ENCODE measurements at regions not wholly inside any gene's neighbourhood (a gene's known extent, or its start where the extent isn't known, plus 50 kb on each side); places are given as distances from the start of the nearest gene placed in this dataset.
A peak's percentile ranks its signal among the peaks of the same experiment; 100 is the strongest.

DNA sequence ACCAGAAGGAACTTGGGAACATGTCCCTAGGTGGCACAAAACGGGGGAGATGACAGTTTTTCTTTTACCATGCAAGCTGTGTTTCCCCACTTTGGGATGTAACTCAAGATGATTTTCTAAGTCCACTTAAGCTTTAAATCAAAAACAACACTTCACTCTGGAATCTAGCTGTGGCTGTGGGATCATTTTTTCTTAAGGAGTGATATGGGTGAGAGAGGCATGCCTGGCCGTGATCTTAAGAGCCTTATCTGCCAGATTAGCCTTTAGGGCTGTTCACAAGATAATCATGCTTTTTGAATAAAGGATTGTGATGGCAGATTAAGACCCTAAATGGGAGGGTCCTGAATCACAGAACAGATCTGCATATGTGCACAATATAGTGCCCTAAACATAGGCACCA is 384.8 kb upstream of the SEMA6D start:
- DNase-seq (ENCODE audit: extremely low read depth in 1 of 11, low read depth in 9 of 11, low spot score in 4 of 11): no peak

DNA sequence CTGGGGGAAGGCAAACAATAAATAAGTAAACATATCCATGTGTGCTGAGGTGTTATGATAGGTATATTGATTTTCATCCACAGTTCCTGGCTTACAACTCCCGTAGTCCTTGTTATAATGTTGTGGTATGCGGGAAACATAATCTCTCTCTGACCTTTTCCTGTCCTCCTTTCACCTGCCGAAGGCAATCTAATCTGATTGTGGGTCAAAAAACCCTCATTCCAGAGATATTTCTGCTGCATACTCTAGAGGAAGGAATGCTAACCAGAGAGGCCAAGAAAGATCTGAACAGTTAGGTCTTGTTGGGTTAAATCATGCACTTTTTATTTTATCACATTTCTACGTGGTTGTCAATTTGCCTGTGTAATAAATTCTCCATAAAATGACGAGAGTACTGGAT is 383.6 kb upstream of the SEMA6D start:
- DNase-seq (ENCODE audit: extremely low read depth in 1 of 11, low read depth in 9 of 11, low spot score in 4 of 11): no peak

DNA sequence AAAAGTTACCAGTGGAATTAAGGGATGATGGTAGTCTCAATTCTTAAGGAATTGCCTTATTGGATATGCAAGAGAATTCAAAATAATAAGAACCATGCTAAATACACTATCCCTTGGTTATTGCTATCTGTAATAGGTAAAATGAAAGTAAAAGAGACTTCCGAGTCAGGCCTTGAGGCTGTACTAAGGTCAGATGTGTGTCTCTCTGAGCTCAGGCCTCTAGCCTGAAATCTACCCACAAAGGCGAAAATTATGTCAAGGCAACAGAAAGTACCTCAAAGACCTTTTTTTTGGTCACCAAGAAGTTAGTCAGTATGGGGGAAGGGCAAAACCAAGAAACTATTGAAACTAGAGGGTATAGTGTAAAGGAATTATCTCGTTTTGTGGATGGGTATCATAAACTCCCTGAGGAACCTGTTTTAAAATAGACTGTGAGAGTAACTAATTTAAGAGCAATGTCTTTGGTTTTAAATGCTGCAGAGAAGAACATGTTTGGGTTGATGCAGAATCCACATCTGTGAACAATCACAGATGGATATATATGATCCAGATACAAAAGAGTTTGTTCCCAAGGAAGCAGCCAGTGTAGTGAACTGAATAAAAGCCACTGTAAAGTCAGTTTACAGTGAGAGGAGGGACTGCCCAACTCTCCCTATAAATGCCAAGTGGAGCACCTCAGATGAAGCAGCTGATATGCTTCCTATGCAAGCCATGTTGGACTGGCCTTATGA is 382.3 kb upstream of the SEMA6D start:
- DNase-seq (ENCODE audit: extremely low read depth in 1 of 11, low read depth in 9 of 11, low spot score in 4 of 11): no peak

DNA sequence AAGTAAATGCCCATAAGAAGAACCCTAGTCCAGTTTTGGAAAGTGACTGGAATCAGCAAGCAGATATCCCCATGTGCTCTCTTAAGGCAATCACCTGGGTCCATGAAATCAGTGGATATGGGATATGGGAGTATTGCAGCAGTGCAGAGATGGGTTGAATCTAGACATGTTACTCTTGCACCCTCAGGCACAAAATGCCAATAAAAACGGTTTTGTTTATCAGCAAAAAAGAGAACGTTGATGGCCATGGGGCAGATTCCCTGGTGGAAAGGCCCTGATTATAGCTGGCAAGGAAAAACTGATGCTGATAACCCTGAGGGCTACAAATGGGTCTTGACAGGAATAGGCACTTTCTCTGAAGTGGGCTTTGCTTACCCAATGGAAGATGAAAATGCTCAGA is 380.2 kb upstream of the SEMA6D start:
- DNase-seq (ENCODE audit: extremely low read depth in 1 of 11, low read depth in 9 of 11, low spot score in 4 of 11): no peak

DNA sequence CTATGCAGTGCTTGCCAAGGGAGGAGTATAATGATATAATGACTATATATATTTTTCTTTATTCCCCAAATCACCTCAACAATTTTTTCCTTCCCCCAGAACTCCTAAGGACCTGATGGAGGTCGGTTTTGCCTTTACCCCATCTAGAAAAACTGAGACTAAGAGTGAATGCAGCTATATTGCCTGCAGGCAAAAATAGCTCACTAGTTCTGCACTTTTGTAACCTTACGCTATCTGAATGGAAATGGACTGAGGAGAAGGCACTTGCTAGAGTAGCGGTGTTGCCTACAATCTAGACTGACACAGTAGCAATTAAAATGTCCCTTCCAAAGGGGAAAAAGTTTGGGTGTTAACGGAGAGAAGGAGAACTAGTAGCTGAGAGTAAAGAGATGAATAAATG is 379.5 kb upstream of the SEMA6D start:
- no peak for DNase-seq (ENCODE audit: extremely low read depth in 1 of 11, low read depth in 9 of 11, low spot score in 4 of 11)

DNA sequence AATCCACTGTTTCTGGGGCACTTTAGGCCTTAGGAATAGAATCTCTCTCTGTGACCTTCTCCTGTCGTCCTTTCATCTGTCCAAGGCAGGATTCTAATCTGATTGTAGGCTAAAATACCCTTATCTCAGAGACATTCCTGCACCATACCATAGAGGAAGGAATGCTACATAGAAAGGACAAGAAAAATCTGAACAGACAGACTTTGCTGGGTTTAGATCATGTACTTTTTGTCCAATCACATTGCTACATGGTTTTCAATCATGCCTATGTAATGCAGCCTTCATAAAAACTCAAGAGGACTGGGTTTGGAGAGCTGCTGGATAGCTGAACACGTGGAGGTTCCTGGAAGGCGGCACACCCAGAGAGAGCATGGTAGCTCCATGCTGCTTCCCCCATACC is 378.5 kb upstream of the SEMA6D start:
- DNase-seq (ENCODE audit: extremely low read depth in 1 of 11, low read depth in 9 of 11, low spot score in 4 of 11): no peak

DNA sequence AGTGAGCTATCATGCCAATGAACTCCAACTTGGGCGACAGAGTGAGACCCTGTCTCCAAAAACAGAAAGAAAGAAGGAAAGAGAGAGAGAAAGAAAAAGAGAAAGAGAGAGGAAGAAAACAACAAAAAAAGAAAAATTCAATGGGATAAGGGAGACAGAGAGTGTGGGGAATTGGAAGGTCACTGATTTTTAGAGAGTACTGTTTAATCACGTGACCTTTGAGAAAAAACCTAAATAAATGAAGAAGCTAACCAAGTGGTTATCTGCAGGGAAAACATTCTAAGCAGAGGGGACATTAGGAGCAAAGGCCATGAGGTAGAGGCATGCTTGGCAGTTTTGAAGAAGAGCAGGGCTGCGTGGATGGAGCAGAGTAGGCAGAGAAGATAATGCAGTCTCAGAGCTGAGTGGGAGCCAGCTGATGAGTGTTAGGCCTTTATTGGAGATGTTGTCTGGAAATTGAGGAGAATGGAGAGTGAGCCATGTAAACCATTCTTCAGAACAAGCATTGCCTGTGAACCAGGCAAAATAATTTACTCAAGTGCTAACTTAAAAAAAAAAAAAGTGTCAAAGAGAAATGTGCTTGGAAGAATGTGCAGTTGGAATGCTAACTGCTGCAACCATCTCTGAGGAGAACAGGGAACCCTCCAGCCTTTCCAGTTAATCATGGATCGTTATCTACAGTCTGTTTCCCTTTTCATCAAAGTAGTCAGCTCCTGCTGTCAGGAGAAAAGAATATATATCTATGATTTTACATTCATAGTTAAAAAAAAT is 377.3 kb upstream of the SEMA6D start:
- no peak for DNase-seq (ENCODE audit: extremely low read depth in 1 of 11, low read depth in 9 of 11, low spot score in 4 of 11)

DNA sequence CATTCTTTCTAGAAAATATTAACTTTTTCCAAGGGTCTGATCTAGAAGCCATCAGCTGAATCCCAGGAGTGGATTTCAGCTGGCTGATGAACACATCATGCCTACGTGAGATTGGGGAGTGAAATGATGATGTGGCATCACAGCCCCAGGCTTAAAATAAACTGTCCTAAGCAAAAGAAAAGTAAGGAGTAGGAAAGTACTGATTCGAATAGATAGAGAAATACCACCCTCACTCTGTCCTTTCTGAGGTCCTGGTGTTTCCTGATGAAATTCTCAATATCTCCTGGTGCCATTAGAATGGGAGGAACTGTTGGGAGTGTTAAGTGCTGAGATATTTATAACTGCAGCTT is 376.8 kb upstream of the SEMA6D start:
- no peak for DNase-seq (ENCODE audit: extremely low read depth in 1 of 11, low read depth in 9 of 11, low spot score in 4 of 11)

DNA sequence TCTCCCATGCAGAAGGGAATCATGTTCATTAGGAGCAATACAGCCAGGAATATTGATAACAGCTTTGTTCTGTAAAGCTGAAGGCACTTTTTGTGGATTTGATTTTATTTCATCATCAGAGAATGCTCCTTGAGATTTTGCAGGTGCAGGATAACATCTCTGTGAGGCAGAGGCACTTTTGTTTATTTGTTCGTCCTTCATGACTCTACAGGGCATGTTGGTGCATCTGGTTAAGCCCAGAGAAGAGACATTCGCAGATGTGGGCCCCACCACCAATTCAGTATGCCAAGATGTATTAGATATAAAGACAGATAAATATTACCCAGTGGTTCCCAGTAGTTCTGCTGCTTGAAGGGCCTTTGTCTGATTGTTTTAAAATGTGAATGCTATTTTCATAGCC is 368.1 kb upstream of the SEMA6D start:
- DNase-seq (ENCODE audit: extremely low read depth in 1 of 11, low read depth in 9 of 11, low spot score in 4 of 11): no peak

DNA sequence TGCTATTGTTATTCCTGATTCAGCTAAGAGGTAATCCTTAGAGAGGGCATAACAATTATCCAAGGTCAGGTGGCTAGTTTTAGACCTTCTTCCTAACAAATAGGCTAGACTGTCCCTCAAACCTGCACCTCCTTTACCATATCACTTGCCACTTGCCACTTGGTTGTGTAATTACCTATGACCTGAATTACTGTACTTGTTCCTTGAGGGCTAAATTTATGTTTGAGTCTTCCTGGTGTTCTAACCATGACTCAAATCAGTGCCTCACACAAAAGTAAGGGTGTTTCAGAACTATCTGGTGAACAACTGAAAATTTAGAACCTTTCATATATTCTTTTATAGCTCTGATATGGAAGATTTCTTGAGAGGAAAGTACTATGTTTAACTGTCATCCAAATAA is 365.8 kb upstream of the SEMA6D start:
- no peak for DNase-seq (ENCODE audit: extremely low read depth in 1 of 11, low read depth in 9 of 11, low spot score in 4 of 11)

DNA sequence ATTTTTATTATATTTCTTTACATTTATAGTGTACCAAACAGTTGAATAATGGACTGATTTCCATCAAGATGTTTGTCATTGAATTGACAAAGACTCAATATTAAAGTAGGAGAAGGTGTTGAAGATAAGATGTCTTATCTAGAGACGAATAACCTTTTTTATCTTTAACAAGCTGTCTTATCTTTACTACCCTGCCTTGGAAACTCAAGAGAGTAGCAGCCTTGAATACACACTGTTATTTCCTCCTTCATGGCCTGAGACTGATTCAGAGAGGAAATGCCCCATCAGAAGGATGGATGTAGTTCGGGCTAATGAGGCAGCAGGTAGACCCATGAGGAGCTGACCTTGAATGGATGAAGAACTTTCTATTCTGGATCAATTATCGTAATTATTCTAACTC is 365.1 kb upstream of the SEMA6D start:
- DNase-seq (ENCODE audit: extremely low read depth in 1 of 11, low read depth in 9 of 11, low spot score in 4 of 11): no peak

DNA sequence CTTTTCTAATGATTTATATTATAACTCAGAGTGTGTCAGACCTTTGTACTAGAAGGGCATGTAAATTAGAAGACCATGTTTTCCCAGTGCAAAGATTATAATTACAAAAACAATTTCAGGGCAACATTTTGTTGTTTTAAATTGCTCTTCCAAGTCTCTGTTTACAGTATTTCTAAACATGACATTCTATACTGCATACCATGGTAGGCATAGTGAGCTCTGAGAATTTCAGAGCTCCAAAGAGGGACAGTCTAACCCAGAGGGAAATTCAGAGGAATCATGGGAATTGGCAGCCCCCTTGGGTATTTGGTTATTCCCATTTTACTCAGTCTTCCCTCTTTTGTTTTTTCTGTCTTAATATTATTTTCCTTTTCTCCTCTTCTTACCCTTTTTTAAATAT is 361.5 kb upstream of the SEMA6D start:
- DNase-seq (ENCODE audit: extremely low read depth in 1 of 11, low read depth in 9 of 11, low spot score in 4 of 11): peak in 1 of 11 donors; percentile 1

DNA sequence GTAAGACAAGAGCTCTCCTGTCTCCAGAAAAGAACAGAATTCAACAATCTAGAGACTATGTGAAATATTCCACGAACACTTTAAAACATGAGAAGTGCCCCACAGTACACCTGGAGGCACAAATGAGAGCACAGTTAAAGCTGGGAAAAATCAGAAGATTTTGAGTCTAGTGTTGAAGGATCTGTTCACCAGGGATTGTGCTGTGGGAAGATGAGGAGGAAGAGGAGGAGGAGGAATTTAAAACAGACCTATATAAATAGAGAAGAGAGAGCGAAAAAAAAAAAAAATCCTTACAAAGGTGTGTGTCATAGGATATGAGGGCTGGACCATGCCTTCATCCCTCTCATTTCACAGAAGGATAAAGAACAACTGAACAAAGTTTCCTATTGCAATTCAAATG is 361.0 kb upstream of the SEMA6D start:
- no peak for DNase-seq (ENCODE audit: extremely low read depth in 1 of 11, low read depth in 9 of 11, low spot score in 4 of 11)

DNA sequence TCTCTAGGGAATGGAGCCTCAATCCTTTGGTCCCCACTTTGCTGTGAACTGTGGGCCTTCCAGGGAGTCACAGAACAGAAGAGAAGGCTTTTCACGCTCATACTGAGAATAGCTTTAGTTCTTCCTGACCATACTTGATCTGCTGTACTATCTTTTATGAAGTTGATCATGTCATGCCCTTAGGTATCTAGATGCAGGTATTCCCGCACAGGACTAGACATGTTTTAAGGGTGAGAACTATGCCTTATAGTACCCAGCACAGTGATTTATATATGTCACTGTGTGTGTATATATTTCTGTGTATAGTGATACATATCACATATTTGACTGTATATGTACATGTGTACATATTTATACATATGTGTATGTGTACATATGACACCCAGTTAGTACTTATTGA is 358.4 kb upstream of the SEMA6D start:
- DNase-seq (ENCODE audit: extremely low read depth in 1 of 11, low read depth in 9 of 11, low spot score in 4 of 11): no peak

DNA sequence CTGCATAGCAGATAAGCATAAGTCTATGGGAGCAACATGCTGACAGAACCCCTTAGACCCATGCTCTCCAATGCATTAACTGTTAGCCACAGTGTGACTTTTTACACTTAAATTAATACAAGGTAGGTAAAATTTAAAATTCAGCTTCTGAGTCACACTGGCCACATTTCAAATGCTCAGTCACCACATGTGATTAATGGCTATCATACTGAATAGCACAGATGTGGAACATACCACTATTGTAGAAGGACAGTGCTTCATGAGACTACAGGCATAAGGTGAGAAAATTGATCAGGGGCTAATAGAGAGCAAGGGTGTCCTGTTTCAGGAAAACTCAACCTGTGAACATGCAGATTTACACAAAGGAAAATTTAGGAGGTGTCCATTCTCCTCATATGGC is 357.0 kb upstream of the SEMA6D start:
- no peak for DNase-seq (ENCODE audit: extremely low read depth in 1 of 11, low read depth in 9 of 11, low spot score in 4 of 11)

DNA sequence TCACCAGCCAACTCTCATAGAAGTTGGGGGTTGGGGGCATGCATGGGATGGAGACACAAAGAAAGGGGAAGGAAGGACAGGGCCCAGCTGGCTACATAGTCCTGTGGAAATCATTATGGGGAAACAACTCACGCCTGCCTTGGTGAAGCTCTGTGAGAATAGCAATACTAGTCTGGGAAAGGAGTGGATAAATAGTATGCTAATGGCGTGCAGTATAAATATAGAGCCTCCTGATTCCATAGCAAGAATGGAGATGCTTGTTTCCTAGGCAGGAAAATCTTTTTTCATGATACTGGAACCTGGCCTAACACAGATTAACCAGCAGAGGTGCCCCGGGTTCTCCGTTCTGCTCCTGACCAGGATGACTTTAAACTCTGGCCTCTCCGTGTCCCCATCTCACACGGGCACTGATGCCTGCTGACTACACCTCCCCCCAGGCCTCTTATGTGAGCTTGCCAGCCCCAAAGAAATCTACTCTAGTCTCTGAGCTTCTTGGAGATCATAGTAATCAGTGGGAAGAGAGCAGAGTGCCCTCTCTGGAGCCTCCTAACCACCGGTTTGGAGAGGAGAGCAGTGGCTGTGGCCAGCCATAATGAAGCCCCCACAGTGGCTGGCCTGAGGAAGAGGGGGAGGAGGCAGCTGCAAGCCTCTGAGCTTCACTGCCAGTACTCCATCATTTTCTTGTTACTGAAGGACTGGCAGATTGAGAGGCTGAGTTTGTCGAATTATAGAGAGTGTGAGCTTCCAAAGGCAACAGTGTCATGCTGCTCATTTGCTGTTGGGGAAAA is 355.0 kb upstream of the SEMA6D start:
- DNase-seq (ENCODE audit: extremely low read depth in 1 of 11, low read depth in 9 of 11, low spot score in 4 of 11): no peak

DNA sequence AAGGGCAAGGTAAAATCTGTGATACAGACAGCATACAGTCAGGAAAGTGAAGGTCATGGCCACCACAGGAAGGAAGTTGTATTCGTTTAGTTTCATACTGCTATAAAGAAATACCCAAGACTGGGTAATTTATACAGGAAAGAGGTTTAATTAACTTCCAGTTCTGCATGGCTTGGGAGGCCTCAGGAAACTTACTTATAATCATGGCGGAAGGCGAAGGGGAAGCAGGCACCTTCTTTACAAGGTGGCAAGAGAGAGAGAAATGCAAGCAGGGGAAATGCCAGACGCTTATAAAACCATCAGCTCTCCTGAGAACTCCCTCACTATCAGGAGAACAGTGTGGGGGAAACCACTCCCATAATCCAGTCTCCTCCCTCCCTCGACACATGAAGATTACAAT is 353.7 kb upstream of the SEMA6D start:
- no peak for DNase-seq (ENCODE audit: extremely low read depth in 1 of 11, low read depth in 9 of 11, low spot score in 4 of 11)

DNA sequence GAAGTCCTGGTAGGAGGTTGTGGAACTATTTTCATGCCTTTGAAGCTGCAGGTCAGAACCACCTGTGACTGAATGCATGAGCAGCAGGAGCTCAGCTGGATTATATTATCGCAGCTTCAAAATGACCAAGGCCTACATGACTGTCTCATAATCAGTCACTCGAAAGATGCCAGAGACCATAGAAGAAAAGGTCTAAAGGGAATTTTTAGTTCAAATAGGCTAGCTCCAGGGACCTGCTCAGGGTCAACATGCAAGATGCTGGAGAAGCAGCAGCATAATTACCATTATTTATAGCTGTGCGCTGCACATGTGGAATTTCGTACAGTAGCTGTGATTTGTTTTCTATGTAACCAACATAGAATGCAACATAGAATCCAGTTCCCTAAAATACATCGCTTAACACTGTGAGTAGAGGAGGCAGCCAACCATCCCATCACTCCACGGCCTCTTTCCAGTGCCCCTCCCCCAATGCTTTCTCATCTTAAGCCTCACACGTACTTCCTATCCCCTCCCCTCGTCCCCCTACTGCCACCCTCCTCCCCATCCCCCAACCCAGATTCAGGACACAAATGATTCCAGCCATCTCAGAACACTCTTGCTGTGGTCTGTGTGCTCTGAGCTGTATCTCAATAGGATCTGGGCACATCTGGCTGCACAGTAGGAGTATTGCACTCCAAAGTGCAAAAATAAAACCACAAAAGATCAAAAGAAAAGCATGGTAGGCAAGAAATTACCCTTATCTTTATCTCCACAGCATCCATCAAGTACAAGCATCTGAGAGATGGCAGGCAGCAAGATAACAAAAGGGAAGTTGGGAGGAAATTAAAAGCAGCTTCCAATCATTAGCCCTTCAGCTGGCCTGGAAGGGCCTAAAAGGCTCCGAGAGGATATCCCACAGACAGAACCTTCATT is 352.8 kb upstream of the SEMA6D start:
- DNase-seq (ENCODE audit: extremely low read depth in 1 of 11, low read depth in 9 of 11, low spot score in 4 of 11): peak in 5 of 11 donors; percentile 8 to 19 (median 11)

DNA sequence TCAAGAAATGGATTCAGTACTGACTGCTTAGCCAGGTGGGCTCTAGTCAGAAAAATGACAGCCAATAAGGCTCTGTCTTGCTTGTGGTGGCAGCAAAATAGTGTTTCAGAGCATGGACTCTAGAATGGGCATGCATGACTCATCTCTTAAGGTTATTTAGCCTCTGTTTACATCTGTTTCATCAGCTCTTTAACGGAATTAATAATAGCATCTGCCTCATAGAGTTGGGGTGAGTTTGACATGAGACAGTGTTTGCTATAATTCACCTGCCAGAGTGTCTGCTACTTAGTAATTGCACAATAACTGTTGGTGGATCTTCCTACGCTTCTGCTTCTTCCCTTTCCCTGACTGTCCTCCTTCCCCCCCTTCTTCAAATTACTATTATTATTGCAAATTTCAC is 350.4 kb upstream of the SEMA6D start:
- DNase-seq (ENCODE audit: extremely low read depth in 1 of 11, low read depth in 9 of 11, low spot score in 4 of 11): no peak

Measured in renal cortex interstitium (tissue), 11 donors.